ENCODE measurements at regions not wholly inside any gene's neighbourhood (a gene's known extent, or its start where the extent isn't known, plus 50 kb on each side); places are given as distances from the start of the nearest gene placed in this dataset.
"Not testable (repeated sequence)": the region's sequence is repeated elsewhere in the genome, so short reads cannot be mapped to it uniquely, and the experiment has no call there.

DNA sequence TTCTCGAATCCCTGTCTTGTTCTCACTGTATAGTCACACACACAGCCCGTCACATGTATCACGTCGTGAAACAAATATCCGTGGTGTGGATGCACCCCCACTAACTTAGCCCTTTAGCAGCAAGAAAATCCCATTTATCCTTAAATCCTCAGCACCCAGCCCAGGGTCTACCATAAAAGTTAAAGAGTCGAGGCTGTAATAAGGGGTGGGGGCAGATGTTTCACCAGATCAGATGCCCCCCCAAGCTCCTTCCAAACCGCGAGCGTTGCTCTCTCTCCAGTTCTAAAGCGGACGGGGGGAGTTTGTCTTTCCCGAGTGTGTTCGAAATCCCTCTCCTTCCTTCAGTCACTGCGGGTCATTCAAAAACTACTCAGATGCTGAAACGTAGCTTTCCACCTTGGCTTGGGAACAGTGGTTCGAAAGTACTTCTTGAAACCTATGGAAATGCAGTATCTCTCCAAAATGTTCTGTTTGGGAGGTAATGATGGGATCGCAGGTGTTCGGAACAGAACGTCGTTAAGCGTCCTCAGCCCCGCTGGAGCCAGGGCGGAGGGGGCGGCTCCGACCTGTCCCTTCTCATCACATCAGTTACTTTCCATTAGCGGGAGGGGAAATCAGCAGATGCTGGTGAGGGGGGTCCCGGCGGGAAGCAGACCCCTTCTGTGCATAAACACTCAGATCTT lies 156.2 kb downstream of the BRD1 start:
- WGBS, 5 donors: 19 to 35% (median 25%) methylated on average over 28 of the region's 28 CpGs
- peaks cover 0 to 62% (median 31%) of the 10 kb centered on the region in 7 donors for H3K27me3 ChIP-seq (replicated peaks in 1 of 7)
- DNase-seq: no peak
- H3K27ac ChIP-seq: no peak overlapping the region
- no peaks in the 10 kb centered on the region for H3K36me3 ChIP-seq
- H3K9me3 ChIP-seq: peaks cover 0 to 10% (median 0%) of the 10 kb centered on the region in 8 donors
- peak overlapping the region in 6 of 8 donors; percentile 21 to 78 (median 44) for H3K4me3 ChIP-seq
- TF ChIP-seq POLR2A (IDR thresholded peaks at IDR 0.05) (no peak), POLR2AphosphoS5 (IDR thresholded peaks at IDR 0.05) (no peak)
- TF ChIP-seq, protein P1, sequence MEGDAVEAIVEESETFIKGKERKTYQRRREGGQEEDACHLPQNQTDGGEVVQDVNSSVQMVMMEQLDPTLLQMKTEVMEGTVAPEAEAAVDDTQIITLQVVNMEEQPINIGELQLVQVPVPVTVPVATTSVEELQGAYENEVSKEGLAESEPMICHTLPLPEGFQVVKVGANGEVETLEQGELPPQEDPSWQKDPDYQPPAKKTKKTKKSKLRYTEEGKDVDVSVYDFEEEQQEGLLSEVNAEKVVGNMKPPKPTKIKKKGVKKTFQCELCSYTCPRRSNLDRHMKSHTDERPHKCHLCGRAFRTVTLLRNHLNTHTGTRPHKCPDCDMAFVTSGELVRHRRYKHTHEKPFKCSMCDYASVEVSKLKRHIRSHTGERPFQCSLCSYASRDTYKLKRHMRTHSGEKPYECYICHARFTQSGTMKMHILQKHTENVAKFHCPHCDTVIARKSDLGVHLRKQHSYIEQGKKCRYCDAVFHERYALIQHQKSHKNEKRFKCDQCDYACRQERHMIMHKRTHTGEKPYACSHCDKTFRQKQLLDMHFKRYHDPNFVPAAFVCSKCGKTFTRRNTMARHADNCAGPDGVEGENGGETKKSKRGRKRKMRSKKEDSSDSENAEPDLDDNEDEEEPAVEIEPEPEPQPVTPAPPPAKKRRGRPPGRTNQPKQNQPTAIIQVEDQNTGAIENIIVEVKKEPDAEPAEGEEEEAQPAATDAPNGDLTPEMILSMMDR (IDR thresholded peaks at IDR 0.05 in 8 of 11, conservative IDR thresholded peaks at IDR 0.05 in 3 of 11): no peak
- peaks cover 8 to 37% (median 21%) of the 10 kb centered on the region in 6 donors for H3K4me1 ChIP-seq
- intact Hi-C loops (cut with DNase I; ENCODE audit: low total_unique reads): no loop called here

DNA sequence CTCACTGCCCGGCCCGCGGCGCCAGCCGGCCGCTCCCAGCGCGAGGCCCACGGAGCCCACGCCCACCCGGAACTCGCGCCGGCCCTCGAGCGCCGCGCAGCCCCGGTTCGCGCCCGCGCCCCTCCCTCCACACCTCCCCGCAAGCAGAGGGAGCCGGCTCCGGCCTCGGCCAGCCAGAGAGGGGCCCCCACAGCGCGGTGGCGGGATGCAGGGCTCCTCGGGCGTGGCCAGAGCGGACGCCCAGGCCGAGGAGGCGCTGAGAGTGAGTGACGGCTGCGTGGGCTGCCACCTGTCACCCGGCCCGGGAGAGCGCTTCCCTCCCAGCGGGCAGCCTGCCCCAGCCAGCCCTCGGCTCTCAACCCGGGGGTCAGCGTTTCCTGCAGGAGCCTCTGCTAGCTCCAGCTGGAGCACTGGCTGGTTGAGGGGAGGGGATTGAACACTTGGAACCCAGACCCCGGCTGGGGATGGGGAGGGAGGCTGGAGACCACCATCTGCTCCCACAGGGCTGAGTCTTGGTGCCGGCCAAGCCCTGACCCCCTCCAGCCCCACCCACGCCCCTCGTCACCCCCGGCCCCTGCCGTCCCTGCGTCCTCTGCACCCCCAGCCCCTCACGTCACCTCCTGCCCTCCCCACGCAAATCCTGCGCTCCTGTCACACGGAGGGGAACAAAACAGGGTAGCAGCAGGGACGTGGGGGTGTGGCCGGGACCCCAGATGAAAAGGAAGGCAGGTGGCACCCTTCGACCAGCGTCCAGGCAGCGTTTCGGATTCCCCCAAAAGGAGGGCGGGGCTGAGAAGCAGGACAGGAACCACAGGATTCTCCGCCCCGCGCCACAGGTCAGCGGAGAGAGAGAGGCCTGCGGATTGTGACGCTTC lies 157.0 kb downstream of the BRD1 start:
- DNase-seq: peak; percentile 82
- H3K36me3 ChIP-seq: no peaks in the 10 kb centered on the region
- H3K4me3 ChIP-seq: peak overlapping the region; percentile 21 to 78 (median 43)
- intact Hi-C loops (cut with DNase I; ENCODE audit: low total_unique reads): no loop called here
- TF ChIP-seq, protein P1 (IDR thresholded peaks at IDR 0.05 in 8 of 11, conservative IDR thresholded peaks at IDR 0.05 in 3 of 11): no peak
- TF ChIP-seq POLR2A (IDR thresholded peaks at IDR 0.05) (no peak), POLR2AphosphoS5 (IDR thresholded peaks at IDR 0.05) (no peak)
- H3K9me3 ChIP-seq: peaks cover 0 to 10% (median 0%) of the 10 kb centered on the region in 8 donors
- peaks cover 13 to 40% (median 24%) of the 10 kb centered on the region in 6 donors for H3K4me1 ChIP-seq
- H3K27me3 ChIP-seq (replicated peaks in 1 of 7): peaks cover 0 to 62% (median 31%) of the 10 kb centered on the region in 7 donors
- peak overlapping the region in 3 of 8 donors; percentile 39 to 65 (median 60) for H3K27ac ChIP-seq
- WGBS, 5 donors: 1 to 2% (median 2%) methylated on average over 20 to 69 of the region's 69 CpGs

DNA sequence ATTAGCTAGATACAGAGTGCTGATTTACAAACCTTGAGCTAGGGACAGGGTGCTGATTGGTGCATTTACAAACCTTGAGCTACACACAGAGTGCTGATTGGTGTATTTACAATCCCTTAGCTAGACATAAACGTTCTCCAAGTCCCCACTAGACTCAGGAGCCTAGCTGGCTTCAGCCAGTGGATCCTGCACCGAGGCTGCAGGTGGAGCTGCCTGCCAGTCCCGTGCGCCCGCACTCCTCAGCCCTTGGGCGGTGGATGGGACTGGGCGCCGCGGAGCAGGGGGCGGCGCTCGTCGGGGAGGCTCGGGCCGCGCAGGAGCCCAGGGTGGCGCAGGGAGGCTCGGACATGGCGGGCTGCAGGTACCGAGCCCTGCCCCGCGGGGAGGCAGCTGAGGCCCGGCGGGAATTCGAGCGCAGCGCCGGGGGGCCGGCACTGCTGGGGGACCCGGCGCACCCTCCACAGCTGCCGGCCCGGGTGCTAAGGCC lies 157.7 kb downstream of the BRD1 start:
- Histone ChIP-seq H3K4me3 (peak overlapping the region; percentile 21 to 78 (median 43)), H3K4me1 (peaks cover 13 to 40% (median 24%) of the 10 kb centered on the region in 6 donors), H3K27ac (peak overlapping the region in 3 of 8 donors; percentile 39 to 65 (median 60)), H3K27me3 (replicated peaks in 1 of 7) (peaks cover 0 to 62% (median 31%) of the 10 kb centered on the region in 7 donors)
- H3K36me3 ChIP-seq; H3K9me3 ChIP-seq; intact Hi-C loops (cut with DNase I; ENCODE audit: low total_unique reads): not testable (repeated sequence)
- WGBS, 5 donors: 0 to 9% (median 2%) methylated on average over 15 to 33 of the region's 33 CpGs
- TF ChIP-seq POLR2AphosphoS5 (IDR thresholded peaks at IDR 0.05): peak; percentile 41 to 56 (median 46)
- DNase-seq: peak; percentile 79

DNA sequence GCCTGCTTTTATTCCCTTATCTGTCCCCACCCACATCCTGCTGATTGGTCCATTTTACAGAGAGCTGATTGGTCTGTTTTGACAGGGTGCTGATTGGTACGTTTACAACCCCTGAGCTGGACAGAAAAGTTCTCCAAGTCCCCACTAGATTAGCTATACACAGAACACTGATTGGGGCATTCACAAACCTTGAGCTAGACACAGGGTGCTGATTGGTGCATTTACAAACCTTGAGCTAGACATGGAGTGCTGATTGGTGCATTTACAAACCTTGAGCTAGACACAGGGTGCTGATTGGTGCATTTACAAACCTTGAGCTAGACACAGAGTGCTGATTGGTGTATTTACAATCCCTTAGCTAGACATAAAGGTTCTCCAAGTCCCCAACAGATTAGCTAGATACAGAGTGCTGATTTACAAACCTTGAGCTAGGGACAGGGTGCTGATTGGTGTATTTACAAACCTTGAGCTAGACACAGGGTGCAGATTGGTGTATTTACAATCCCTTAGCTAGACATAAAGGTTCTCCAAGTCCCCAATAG lies 158.2 kb downstream of the BRD1 start:
- Histone ChIP-seq H3K27me3 (replicated peaks in 1 of 7) (peaks cover 0 to 62% (median 31%) of the 10 kb centered on the region in 7 donors), H3K4me3 (peak overlapping the region in 1 of 8 donors; percentile 78), H3K4me1 (peaks cover 13 to 40% (median 24%) of the 10 kb centered on the region in 6 donors), H3K27ac (peak overlapping the region in 2 of 8 donors; percentile 60 to 65)
- 83 to 100% (median 90%) methylated on average over 1 of the region's 1 CpG; no CpG with 5 or more reads in 1 of the 5 donors for WGBS, 5 donors
- H3K9me3 ChIP-seq; intact Hi-C loops (cut with DNase I; ENCODE audit: low total_unique reads); H3K36me3 ChIP-seq; DNase-seq: not testable (repeated sequence)

Measured in spleen (tissue), 11 donors.